GM18951 (cell line): ENCODE measurements at regions not wholly inside any gene's neighbourhood (a gene's known extent, or its start where the extent isn't known, plus 50 kb on each side); places are given as distances from the start of the nearest gene placed in this dataset.

ENCODE experiments used
- POLR2A ChIP-seq: IDR thresholded peaks from 4 replicates; pipeline ENCODE4 v1.6.1; 2011; ENCODE audit warnings: mild to moderate bottlenecking; ENCODE audit not compliant: insufficient read length, insufficient read depth; ENCODE audit errors: extremely low read depth
- in situ Hi-C: fragments of 300-500 bp; cut with MboI; formaldehyde crosslinking; loops from one replicate; pipeline ENCODE4 v1.12.0; 2022; ENCODE audit warnings: low sequenced_read_pairs, mixed read lengths, inconsistent platforms; ENCODE audit not compliant: unreplicated experiment

- in situ Hi-C loops = no loop called here
- no peak for TF ChIP-seq POLR2A
These were observed 84.4 kb upstream of the NR2F2 start for GRCh38 chr15:96246057-96246456.

DNA sequence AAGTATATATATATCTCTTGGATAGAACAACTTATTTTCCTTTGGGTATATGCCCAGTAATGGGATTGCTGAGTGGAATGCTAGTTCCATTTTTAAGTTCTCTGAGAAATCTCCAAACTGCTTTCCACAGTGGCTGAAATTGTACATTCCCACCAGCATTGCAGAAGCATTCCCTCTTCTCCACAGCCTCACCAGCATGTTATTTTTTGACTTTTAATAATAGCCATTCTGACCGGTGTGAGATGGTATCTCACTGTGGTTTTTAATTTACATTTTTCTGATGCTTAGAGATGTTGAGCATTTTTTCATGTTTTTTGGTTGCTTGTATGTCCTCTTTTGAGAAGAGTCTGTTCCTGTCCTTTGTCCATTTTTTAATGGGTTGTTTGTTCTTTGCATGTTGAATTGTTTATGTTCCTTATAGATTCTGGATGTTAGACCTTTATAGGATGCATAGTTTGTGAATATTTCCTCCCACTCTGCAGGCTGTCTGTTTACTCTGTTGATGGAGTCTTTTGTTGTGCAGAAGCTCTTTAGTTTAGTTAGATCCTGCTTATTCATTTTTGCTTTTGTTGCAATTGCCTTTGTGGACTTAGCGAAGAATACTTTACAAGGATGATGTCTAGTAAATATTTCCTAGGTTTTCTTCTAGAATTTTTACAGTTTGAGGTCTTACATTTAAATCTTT is 82.7 kb upstream of the NR2F2 start:
- TF ChIP-seq POLR2A = no peak
- in situ Hi-C loops = no loop called here

GRCh38 chr15:96252148-96252547 is 78.4 kb upstream of the NR2F2 start:
- TF ChIP-seq POLR2A = no peak
- in situ Hi-C loops = no loop called here

- no peak for TF ChIP-seq POLR2A
These were observed 77.3 kb upstream of the NR2F2 start for GRCh38 chr15:96253006-96253747.

DNA sequence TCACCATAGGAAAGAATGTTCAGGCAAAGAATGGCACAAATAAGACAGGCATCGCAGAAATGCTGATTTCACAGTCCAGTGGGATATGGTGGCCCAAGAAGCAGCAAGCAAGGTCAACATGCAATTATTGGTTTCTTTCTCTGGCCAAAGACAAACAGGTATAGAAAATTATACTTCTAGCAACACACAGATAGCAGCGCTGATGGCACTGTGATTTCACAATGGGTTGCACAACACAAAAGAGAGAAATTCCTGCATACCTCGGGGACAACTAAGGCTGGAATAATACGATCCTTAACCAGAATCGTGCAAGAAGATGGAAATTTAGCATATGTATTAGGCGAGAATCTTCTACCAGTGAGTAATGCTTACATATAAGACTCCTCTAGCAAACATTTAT is 76.3 kb upstream of the NR2F2 start:
- TF ChIP-seq POLR2A = no peak
- in situ Hi-C loops = no loop called here

More at GRCh38 chr15:96253006-96253747, 77.3 kb upstream of the NR2F2 start:
- in situ Hi-C loops = no loop called here

DNA sequence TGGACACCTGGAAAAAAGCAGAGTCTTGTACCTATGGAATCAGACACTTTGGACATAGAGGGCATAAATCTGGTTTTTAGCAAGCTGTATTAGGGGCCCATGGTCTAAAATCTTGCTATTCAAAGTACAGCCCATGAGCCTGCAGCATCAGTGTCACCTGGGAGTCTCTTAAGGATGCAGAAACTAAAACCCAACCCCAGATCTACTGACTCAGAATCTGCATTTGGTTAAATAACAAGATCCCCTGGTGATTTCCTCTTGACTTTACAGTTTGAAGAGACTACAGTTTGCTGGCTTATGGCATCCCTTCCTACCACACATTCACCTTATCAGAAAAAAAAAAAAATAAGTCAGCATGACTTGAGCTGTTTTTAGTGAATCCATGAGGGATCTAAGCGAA is 74.9 kb upstream of the NR2F2 start:
- no peak for TF ChIP-seq POLR2A
- in situ Hi-C loops = no loop called here

DNA sequence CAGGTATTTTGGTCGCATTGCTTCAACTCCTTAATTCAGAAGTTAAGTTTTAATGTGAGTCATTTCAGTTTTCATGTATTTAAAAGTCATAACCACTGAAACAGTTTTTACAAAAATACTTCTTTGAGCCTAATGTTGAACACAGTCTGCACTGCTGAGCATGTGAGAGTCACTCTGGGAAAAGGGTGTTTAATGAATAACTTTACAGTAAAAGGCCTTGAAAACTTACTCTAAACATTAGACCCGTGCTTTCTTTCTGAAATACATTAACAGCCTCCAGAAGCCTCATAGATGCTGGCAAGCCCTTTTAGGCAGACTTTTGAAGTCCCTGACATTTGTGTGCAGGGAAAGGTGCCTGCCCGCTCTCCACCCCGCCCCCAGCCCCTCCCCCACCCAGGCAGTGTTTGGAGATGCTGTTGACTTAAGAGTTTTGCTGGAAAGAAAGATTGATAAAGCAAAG is 68.9 kb upstream of the NR2F2 start:
- no peak for TF ChIP-seq POLR2A
- in situ Hi-C loops = no loop called here

DNA sequence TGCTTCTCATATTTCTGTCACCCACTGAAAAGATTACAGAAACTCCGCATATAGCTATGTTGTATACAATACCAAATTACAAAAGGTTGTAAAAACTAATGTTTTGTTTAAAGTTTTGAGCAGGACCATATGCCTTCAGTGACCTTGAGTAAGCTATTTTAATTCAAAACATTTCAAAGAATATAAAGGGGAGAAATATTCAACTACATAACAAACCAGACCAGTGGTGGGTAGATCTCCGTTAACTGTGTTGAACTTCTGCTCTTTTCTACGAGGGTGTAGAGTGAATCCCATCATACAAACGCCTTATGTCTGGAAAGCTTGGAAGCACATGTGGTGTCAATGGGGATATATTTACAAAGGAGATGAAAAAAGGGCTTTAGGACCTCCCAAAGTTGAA is 68.4 kb upstream of the NR2F2 start:
- in situ Hi-C loops = no loop called here
- TF ChIP-seq POLR2A = no peak

- no peak for TF ChIP-seq POLR2A
- in situ Hi-C loops = no loop called here
These were observed 67.7 kb upstream of the NR2F2 start for GRCh38 chr15:96262549-96263489.

DNA sequence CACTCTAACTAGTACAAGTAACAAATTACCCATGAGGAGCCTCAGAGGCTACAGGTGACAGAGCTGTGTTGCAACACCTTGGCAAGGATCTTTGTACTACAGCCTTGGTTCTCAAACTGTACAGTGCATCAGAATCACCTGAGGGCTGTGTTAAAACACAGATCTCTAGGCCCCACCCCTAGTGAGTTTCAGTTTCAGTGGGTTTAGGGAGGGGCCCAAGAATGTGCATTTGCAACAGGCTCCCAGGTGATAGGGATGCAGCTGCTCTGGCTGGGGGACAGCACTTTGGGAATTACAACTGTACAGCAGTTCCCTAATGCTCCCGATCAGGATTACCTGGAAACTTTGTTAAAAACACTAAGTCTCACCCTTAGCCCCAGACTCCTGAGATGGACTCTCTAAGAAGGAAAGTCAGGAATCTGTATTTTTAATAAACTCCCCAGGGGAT is 66.1 kb upstream of the NR2F2 start:
- in situ Hi-C loops = no loop called here
- TF ChIP-seq POLR2A = no peak

DNA sequence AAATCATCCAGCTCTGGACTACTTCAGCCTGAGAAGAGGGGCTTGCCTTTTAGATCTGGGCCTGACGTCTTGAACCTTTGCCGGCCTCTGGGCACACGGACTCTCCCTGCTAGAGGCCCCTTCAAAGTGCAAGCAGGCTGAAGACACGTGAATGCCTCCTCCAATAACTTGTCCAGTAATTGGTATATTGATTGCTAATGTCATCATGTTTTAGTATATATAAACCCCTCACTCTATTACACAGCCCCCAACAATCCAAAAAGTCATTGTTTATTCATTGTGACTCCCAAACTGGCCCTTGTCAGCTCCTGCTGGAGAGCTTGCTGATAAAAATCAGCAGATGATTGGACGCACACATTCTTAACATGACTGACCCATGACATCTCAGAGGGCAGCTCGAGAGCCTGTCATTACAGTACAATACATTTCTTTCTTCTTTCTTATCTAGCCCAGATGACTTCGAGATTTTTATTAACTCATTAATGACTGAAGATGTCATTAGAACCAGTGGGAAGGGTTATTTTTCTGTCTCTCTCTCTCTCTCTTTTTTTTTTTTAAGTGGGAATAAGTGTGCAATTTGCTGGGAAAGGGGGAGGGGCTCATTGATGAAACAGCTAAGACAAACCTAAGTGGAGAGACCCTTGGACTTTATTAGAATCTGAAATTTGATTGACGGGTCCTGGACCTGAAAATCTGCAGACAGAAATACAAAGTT is 65.5 kb upstream of the NR2F2 start:
- in situ Hi-C loops = no loop called here
- no peak for TF ChIP-seq POLR2A

- in situ Hi-C loops = no loop called here
- TF ChIP-seq POLR2A = no peak
These were observed 64.0 kb upstream of the NR2F2 start for GRCh38 chr15:96266456-96266855.
